HG02623 (cell line): ENCODE measurements at regions not wholly inside any gene's neighbourhood (a gene's known extent, or its start where the extent isn't known, plus 50 kb on each side); places are given as distances from the start of the nearest gene placed in this dataset.
"Not testable (repeated sequence)": the region's sequence is repeated elsewhere in the genome, so short reads cannot be mapped to it uniquely, and the experiment has no call there.

ENCODE experiments used
- ATAC-seq: cut with Tn5 transposase; IDR thresholded peaks from one replicate; pipeline ENCODE4 v1.9.1; 2021; ENCODE audit warnings: moderate library complexity; ENCODE audit not compliant: unreplicated experiment

DNA sequence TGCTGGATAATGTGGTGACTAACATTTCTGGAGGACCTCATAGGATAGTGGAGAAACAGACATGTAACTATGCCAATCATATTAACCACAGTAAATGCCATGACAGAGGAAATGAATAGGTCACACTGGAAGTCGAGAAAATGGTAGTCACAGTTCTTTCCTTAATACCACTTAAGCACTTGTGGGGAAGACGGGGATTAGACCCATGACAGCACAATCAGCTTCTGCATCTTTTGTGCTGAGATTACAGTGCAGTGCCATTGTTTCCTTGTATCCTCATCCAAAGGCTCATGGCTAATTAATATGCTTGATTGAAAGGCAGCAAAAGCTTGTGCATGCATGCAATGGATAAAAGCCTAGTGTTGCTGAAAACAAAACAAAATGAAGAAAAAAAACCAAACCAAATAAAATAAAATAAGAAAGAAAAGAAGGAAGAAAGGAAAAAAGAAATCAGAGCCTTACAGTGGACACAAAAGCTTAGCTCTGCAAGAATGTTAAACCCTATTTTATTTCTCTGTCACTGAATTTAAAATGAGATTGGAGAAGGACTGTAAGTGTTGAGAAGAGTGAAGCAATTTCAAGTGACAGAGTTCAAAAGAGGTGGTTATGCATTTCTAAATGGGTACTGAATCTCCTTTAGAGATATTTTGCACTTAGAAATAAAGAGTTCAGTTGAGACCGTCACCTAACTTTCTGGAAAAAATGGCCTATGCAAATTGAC, 1011.9 kb downstream of the CDH8 start:
- no peak for ATAC-seq

DNA sequence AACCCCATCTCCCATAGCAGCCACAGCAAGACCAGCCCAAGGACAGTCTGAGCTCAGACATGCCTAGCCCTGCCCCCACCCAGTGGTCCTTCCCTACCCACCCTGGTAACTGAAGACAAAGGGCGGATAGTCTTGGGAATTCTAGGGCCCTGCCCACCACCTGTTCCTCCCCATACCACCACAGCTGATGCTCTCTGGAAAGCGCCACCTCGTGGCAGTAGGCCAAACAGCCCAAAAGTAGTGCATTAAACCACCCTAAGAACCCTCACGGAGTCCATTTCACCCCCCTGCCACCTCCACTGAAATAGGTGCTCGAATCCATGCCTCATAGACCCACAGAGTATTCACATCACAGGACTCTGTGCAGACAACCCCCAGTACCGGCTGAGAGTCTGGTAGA, 1021.4 kb downstream of the CDH8 start:
- ATAC-seq = no peak

- ATAC-seq = no peak
Observed at GRCh38 chr16:61007694-61008093, 1028.5 kb downstream of the CDH8 start.

DNA sequence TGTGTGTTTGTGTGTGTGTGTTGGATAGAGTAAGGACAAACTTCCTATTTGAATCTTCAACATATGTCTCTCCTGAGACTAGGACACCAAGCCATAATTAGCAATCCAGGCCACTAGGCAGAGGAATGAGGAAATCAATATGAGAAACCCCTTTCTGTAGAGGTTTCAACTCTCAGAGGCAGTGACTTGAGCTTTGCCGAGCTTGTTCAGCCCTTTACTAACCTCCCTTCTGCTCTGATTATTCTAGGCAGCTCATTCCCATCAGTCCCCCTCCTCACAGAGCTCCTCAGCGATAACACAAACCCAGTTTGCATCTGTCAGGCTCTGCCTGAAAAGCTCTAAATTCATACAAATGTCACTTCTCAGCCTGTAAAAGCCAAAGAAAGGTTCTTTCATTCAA, 1030.3 kb downstream of the CDH8 start:
- ATAC-seq = no peak

GRCh38 chr16:61002479-61003204, 1033.6 kb downstream of the CDH8 start:
- no peak for ATAC-seq

- ATAC-seq = no peak
Observed at GRCh38 chr16:60991886-60992285, 1044.4 kb downstream of the CDH8 start.

GRCh38 chr16:60989592-60989991, 1046.6 kb downstream of the CDH8 start:
- ATAC-seq = no peak

DNA sequence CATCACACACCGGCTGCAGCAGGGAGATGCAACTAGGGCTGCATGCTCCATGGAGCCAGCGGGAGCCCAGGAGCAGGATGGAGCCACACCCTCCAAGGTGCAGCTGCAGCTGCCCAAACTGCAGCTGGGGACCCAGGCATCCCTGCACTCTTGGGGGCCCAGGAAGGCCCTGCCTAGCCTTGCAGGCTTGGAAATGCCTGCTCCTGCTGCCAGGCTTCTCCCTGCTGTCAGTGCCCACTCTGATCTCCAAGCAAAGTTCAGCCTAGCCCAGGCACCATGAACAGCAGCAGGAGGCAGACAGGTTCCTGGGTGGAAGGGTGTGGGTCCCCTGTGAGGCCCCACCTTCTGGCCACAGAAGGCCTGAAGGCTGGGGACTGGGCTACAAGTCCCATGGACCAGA, 1057.1 kb downstream of the CDH8 start:
- ATAC-seq = no peak

GRCh38 chr16:60949800-60950199, 1086.4 kb downstream of the CDH8 start:
- ATAC-seq = no peak

DNA sequence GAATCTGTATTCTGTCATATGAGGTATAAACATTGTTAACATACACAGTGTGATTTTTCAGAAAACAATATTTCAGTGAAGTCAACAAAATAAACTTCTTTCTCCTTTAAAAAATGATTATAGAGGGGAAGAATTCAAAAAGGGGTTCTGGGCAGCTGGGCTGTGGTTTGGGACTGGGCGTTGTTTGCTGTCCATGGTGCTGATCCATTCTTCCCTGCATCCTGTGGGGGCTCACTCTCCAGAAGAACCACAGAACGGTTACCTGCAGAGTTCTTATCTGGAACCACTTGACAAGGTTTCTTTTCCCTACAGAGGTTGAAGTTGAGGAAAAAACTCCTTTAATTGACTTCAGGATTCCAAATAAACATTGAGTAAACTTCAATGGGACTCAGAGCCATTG, 1091.0 kb downstream of the CDH8 start:
- no peak for ATAC-seq

DNA sequence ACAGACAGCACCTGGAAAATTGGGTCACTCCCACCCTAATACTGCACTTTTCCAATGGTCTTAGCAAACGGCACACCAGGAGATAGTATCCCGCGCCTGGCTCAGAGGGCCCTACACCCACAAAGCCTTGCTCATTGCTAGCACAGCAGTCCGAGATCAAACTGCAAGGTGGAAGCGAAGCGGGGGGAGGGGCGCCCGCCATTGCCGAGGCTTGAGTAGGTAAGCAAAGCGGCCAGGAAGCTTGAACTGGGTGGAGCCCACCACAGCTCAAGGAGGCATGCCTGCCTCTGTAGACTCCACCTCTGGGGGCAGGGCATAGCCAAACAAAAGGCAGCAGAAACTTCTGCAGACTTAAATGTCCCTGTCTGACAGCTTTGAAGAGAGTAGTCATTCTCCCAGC, 1100.0 kb downstream of the CDH8 start:
- ATAC-seq = not testable (repeated sequence)

- ATAC-seq = no peak
Observed at GRCh38 chr16:60932600-60932999, 1103.6 kb downstream of the CDH8 start.

DNA sequence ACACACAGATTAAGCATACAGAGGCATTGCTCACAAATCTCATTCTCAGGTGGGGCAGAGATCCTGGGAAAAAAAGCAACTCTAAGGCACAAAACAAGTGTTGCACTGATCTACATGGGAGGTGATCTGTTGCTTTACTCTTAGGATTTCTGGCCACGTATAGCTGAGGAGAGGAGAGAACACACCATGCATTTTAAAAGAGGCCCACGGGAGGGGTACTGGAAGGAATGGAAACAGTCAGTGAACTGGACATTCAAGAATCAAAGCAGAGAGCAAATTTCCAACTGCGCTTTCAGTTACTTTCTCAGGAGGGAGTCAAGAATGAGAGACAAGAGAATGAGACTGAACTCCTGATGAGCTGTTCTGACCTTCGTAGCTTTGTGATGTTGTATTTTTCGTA, 1105.9 kb downstream of the CDH8 start:
- no peak for ATAC-seq

DNA sequence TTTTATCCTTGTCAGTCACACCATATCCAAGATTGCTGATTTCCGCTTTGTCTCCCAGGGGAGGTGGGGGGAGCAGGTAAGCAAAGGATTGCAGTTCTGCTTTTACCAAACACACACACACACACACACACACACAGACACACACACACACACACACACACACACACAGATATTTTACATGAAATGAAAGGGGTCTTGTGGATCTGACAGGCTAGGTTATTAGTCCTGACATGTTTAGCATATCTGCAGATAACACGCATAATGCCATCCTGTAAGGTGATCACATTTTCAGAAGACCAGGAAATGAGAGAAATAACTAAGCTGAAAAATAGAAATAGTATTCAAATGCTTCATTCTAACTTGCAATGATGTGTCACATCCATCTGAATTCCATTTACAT, 1113.3 kb downstream of the CDH8 start:
- no peak for ATAC-seq

- ATAC-seq = no peak
Observed at GRCh38 chr16:60914334-60914733, 1121.9 kb downstream of the CDH8 start.

GRCh38 chr16:60907645-60908044, 1128.6 kb downstream of the CDH8 start:
- no peak for ATAC-seq

GRCh38 chr16:60905811-60906210, 1130.4 kb downstream of the CDH8 start:
- no peak for ATAC-seq

GRCh38 chr16:60902114-60902513, 1134.1 kb downstream of the CDH8 start:
- no peak for ATAC-seq

GRCh38 chr16:60882816-60883215, 1153.4 kb downstream of the CDH8 start:
- no peak for ATAC-seq

- no peak for ATAC-seq
Observed at GRCh38 chr16:60852635-60853034, 1183.6 kb downstream of the CDH8 start.

- ATAC-seq = no peak
Observed at GRCh38 chr16:60821661-60822060, 1214.6 kb downstream of the CDH8 start.

DNA sequence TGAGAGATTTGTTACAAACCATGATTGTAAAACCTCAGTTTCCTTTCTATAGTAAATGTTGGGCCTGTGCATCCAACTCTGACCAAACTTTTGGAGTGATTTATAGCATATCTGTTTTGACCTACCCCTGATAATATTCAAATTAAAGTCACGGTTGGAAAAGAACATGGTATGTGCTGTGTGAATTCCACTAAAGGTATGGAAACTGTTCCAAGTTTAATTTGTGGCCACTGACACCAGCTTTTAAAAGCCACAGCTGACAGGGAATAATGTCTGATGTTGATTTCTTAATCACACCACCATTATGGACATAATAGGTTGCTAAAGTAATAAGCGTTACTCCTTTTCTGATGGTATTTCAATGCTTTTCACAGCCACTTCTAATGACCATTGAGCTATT, 1215.9 kb downstream of the CDH8 start:
- ATAC-seq = no peak

DNA sequence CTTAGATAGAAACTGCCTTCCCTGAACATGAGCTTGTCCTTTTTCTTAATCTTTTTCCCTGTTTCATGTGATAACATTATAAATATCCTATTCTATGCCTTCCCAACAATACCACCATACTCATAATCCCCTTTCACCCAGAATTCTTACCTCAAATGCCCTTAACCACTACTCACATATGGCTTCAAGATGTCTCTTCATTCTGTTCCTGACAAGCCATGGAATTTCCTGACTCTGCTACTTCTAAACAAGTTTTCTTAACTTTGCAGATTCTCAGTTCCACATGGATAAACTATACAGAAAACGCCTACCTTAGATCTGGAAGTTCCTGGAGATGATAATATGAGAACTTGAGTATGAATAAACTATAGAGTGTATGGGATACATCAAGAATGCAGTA, 1217.8 kb downstream of the CDH8 start:
- no peak for ATAC-seq
